ENCODE measurements at regions not wholly inside any gene's neighbourhood (a gene's known extent, or its start where the extent isn't known, plus 50 kb on each side); places are given as distances from the start of the nearest gene placed in this dataset.
"Not testable (repeated sequence)": the region's sequence is repeated elsewhere in the genome, so short reads cannot be mapped to it uniquely, and the experiment has no call there.

GRCh38 chr1:166629946-166630345 lies 209.3 kb upstream of the POGK start:
- no peak for DNase-seq

DNA sequence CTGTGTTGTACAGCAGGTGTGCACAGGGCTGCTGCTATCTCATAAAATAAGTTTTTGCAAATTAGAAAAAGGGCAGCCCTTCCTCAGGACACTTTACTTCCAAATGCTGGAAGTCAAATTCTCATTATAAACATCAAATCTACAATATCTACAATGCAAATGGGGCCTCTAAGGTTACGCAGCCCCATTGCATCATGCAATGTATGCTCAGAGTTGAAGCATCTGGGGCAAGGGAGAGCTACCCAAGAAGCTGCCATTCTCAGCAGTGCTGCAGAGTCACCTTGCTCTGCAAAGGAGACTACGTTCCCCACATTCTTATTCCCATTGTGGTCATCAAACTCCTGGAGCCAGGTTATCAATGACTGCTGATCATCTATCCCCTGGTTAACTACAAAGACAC lies 208.9 kb upstream of the POGK start:
- no peak for DNase-seq

- no peak for DNase-seq
Observed at GRCh38 chr1:166638137-166638536, 201.1 kb upstream of the POGK start.

GRCh38 chr1:166657228-166657627 lies 182.0 kb upstream of the POGK start:
- DNase-seq: not testable (repeated sequence)

GRCh38 chr1:166666790-166667189 lies 172.5 kb upstream of the POGK start:
- DNase-seq: not testable (repeated sequence)

DNA sequence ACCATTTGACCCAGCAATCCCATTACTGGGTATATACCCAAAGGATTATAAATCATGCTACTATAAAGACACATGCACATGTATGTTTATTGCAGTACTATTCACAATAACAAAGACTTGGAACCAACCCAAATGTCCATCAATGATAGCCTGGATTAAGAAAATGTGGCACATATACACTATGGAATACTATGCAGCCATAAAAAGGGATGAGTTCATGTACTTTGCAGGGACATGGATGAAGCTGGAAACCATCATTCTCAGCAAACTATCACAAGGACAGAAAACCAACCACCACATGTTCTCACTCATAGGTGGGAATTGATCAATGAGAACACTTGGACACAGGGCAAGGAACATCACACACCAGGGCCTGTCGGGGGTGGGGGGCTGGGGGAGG lies 171.7 kb upstream of the POGK start:
- not testable (repeated sequence) for DNase-seq

- no peak for DNase-seq
Observed at GRCh38 chr1:166671627-166672026, 167.6 kb upstream of the POGK start.

DNA sequence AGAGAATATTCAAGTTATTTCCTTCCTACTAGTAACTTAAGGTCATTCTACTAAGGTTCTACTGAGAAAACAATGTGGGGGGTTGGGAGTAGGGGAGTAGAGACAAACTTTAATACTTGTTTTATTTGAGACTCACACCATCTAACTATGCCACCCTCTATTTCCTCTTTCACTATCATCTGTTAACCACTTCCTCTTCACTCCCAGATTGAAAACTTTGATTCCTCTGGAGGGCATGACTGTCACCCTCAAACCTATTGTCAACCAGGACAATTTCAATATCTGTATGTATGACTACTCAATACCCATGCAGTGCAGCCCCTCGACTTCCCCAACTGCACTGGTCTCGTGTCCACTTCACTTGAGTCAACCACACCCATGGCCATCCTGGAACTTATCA lies 165.6 kb upstream of the POGK start:
- no peak for DNase-seq

- DNase-seq: no peak
Observed at GRCh38 chr1:166675213-166675612, 164.1 kb upstream of the POGK start.

- DNase-seq: no peak
Observed at GRCh38 chr1:166676981-166677380, 162.3 kb upstream of the POGK start.

DNA sequence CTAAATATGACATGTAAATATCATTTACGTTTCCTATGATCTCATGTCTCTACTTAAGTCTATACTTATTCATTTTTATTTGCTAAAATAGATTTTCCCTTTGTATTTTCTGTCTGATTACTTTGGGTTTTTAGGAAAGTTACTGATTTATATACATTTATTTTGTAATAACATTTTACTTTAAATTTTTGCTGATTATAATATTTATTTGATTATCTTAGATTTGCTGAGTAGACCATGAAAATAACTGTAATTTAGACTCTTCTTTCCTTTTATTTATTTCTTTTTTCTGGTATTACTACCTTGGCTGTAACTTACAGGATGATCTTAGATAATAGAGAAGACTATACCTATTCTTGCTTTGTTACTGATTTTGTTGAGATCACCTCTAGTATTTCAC lies 159.9 kb upstream of the POGK start:
- no peak for DNase-seq

DNA sequence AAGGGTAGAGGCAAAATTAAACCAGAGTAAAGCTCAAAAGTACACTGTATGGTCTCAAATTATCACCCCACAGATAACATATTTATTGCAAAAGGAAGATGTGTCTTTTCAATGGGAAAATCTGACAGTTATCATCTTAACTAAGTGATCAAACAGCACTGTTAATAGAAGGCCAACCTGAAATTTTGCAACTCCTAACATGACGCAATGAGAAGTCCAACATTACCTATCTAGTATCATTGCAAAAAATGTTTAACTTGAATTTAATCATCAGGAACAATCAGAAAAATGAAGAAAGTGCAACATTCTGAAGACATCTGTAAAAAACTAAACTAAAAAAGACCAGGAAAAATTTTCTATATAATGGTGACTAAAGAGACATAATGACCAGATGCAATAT lies 156.7 kb upstream of the POGK start:
- no peak for DNase-seq

DNA sequence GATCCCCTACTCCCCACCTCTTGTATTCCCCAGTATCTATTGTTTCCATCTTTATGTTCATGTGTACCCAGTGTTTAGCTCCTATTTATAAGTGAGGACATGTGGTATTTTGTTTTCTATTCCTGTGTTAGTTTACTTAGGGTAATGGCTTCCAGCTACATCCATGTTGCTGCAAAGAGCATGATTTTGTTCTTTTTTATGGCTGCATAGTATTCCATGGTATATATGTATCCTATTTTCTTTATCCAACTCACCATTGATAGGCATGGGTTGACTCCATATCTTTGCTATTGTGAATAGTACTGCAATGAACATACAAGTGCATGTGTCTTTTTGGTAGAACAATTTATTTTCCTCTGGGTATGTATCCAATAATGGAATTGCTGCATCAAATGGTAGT lies 154.6 kb upstream of the POGK start:
- DNase-seq: not testable (repeated sequence)

GRCh38 chr1:166685200-166685599 lies 154.1 kb upstream of the POGK start:
- no peak for DNase-seq

GRCh38 chr1:166685891-166686290 lies 153.4 kb upstream of the POGK start:
- not testable (repeated sequence) for DNase-seq

- not testable (repeated sequence) for DNase-seq
Observed at GRCh38 chr1:166690596-166690995, 148.7 kb upstream of the POGK start.

- DNase-seq: no peak
Observed at GRCh38 chr1:166691476-166691875, 147.8 kb upstream of the POGK start.

GRCh38 chr1:166692346-166692745 lies 146.9 kb upstream of the POGK start:
- DNase-seq: no peak

GRCh38 chr1:166693158-166693557 lies 146.1 kb upstream of the POGK start:
- no peak for DNase-seq

- DNase-seq: no peak
Observed at GRCh38 chr1:166693673-166694297, 145.5 kb upstream of the POGK start.

GRCh38 chr1:166695115-166695514 lies 144.2 kb upstream of the POGK start:
- DNase-seq: no peak

- DNase-seq: not testable (repeated sequence)
Observed at GRCh38 chr1:166695834-166696233, 143.4 kb upstream of the POGK start.

GRCh38 chr1:166698771-166699170 lies 140.5 kb upstream of the POGK start:
- no peak for DNase-seq

DNA sequence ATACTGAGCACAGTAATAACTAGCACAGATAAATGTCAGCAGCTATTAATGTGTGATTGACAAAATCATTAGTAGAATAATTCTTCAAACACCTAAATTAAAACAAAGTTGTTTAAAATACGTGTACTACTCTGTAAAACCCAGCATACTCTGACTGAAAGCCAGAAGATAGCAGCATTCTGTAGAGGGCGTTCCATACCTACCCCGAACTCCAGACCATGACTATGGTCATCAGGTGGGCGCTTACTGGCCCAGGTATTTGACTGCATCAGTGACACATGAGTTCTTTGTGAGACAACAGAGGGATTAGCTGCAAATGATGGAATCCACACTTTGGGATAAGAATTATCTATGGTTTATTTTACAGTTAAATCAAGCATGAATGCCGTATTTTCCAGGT lies 139.7 kb upstream of the POGK start:
- DNase-seq: no peak

- no peak for DNase-seq
Observed at GRCh38 chr1:166700696-166701095, 138.6 kb upstream of the POGK start.
